ENCODE measurements at regions not wholly inside any gene's neighbourhood (a gene's known extent, or its start where the extent isn't known, plus 50 kb on each side); places are given as distances from the start of the nearest gene placed in this dataset.

DNA sequence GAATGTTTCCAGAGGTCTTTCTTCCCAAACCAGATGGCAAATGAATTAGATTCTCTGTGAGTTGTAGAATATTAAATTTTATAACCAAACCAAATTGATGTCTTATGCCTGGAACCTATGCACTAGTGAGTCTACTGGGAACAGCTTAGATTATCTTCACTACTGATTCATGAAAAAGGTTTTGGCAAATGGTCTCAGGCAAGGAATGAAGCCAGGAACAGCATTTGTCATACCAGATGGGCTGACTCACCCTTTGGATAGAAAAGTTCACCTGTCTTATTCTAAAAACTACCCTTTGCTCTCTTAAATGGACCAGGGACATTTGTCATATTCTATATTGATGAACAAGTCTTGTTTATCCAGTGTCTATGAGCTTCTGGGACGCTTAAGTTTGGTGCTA is 135.4 kb upstream of the ECI2 start:
- TF ChIP-seq CTCF (IDR thresholded peaks at IDR 0.05; ENCODE audit: low read depth, low read length) (no peak), EZH2phosphoT487 (IDR thresholded peaks at IDR 0.05; ENCODE audit: low read depth) (no peak)
